ENCODE measurements at regions not wholly inside any gene's neighbourhood (a gene's known extent, or its start where the extent isn't known, plus 50 kb on each side); places are given as distances from the start of the nearest gene placed in this dataset.
"Not testable (repeated sequence)": the region's sequence is repeated elsewhere in the genome, so short reads cannot be mapped to it uniquely, and the experiment has no call there.

DNA sequence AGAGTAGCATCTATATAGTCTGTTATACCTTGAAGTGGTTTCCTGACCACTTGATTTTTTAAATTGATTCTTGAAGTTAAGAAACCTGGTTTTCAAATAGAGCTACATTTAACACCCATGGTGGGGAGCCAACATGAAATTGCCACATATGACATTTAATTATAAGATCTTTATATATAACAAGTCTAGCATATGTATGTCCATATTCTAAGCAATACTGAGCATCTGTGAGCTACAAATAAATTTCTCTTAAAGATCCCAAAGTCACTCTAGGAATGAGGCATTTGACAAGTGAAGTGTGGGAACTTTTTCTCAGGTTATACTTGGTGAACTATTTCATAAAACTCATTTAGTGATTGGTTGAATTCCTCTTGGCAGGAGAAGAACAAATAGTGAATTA is 132.5 kb downstream of the RPL10L start:
- Mint-ChIP-seq H3K27me3 (ENCODE audit: low read depth in 3 of 3) (no peaks in the 10 kb centered on the region), H3K27ac (no peak overlapping the region), H3K9me3 (no peaks in the 10 kb centered on the region), H3K4me3 (no peak overlapping the region), H3K36me3 (no peaks in the 10 kb centered on the region), H3K4me1 (no peaks in the 10 kb centered on the region)
- TF ChIP-seq, protein P1, sequence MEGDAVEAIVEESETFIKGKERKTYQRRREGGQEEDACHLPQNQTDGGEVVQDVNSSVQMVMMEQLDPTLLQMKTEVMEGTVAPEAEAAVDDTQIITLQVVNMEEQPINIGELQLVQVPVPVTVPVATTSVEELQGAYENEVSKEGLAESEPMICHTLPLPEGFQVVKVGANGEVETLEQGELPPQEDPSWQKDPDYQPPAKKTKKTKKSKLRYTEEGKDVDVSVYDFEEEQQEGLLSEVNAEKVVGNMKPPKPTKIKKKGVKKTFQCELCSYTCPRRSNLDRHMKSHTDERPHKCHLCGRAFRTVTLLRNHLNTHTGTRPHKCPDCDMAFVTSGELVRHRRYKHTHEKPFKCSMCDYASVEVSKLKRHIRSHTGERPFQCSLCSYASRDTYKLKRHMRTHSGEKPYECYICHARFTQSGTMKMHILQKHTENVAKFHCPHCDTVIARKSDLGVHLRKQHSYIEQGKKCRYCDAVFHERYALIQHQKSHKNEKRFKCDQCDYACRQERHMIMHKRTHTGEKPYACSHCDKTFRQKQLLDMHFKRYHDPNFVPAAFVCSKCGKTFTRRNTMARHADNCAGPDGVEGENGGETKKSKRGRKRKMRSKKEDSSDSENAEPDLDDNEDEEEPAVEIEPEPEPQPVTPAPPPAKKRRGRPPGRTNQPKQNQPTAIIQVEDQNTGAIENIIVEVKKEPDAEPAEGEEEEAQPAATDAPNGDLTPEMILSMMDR (IDR thresholded peaks at IDR 0.05): no peak
- no peaks in the 10 kb centered on the region for H3K27me3 ChIP-seq (ENCODE audit: control insufficient read depth in 2 of 2, insufficient read depth in 2 of 2, low read length in 2 of 2)
- no peak for DNase-seq
- H3K79me2 ChIP-seq (ENCODE audit: insufficient read depth, low read length): no peaks in the 10 kb centered on the region
- no peaks in the 10 kb centered on the region for H3K36me3 ChIP-seq (replicated peaks in 1 of 2; ENCODE audit: control insufficient read depth in 1 of 2, insufficient read depth in 2 of 2, low read length in 2 of 2)
- H3K27ac ChIP-seq (ENCODE audit: low read depth in 1 of 2, low read length in 2 of 2): no peak overlapping the region
- no peak overlapping the region for H3K4me2 ChIP-seq (replicated peaks; ENCODE audit: extremely low read depth, low read length, poor library complexity, severe bottlenecking)
- no peaks in the 10 kb centered on the region for H3K9me3 ChIP-seq (replicated peaks in 1 of 2; ENCODE audit: control insufficient read depth in 1 of 2, insufficient read depth in 1 of 2, low read length in 2 of 2)
- H2AFZ ChIP-seq (ENCODE audit: insufficient read depth, low read depth, low read length, poor library complexity, severe bottlenecking): no peak overlapping the region
- intact Hi-C loops (cut with micrococcal nuclease): no loop called here
- H3K4me1 ChIP-seq (ENCODE audit: control insufficient read depth in 1 of 2, insufficient read depth in 2 of 2, low read length in 2 of 2): no peaks in the 10 kb centered on the region
- H4K20me1 ChIP-seq (ENCODE audit: insufficient read depth, low read length): no peaks in the 10 kb centered on the region
- H3K4me3 ChIP-seq (replicated peaks in 1 of 3; ENCODE audit: low read depth in 2 of 3, low read length in 3 of 3): no peak overlapping the region
- H3K9ac ChIP-seq (ENCODE audit: insufficient read depth, low read length, poor library complexity, severe bottlenecking): no peak overlapping the region

DNA sequence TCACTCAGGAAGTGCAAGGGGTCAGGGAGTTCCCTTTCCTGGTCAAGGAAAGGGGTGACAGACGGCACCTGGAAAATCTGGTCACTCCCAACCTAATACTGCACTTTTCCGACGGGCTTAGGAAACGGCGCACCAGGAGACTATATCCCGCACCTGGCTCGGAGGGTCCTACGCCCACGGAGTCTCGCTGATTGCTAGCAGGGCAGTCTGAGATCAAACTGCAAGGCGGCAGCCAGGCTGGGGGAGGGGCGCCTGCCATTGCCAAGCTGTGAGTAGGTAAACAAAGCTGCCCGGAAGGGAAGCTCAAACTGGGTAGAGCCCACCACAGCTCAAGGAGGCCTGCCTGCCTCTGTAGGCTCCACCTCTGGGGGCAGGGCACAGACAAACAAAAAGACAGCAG is 142.8 kb downstream of the RPL10L start:
- intact Hi-C loops (cut with micrococcal nuclease); H3K27me3 ChIP-seq (ENCODE audit: control insufficient read depth in 2 of 2, insufficient read depth in 2 of 2, low read length in 2 of 2); H3K36me3 ChIP-seq (replicated peaks in 1 of 2; ENCODE audit: control insufficient read depth in 1 of 2, insufficient read depth in 2 of 2, low read length in 2 of 2); H3K27me3 Mint-ChIP-seq (ENCODE audit: low read depth in 3 of 3); H3K27ac Mint-ChIP-seq; H3K9me3 ChIP-seq (replicated peaks in 1 of 2; ENCODE audit: control insufficient read depth in 1 of 2, insufficient read depth in 1 of 2, low read length in 2 of 2); H3K4me1 Mint-ChIP-seq; DNase-seq; H3K9ac ChIP-seq (ENCODE audit: insufficient read depth, low read length, poor library complexity, severe bottlenecking); H3K36me3 Mint-ChIP-seq; H3K79me2 ChIP-seq (ENCODE audit: insufficient read depth, low read length); H3K4me1 ChIP-seq (ENCODE audit: control insufficient read depth in 1 of 2, insufficient read depth in 2 of 2, low read length in 2 of 2); H3K4me3 Mint-ChIP-seq; H4K20me1 ChIP-seq (ENCODE audit: insufficient read depth, low read length); H3K4me2 ChIP-seq (replicated peaks; ENCODE audit: extremely low read depth, low read length, poor library complexity, severe bottlenecking); H3K27ac ChIP-seq (ENCODE audit: low read depth in 1 of 2, low read length in 2 of 2); H2AFZ ChIP-seq (ENCODE audit: insufficient read depth, low read depth, low read length, poor library complexity, severe bottlenecking); H3K4me3 ChIP-seq (replicated peaks in 1 of 3; ENCODE audit: low read depth in 2 of 3, low read length in 3 of 3): not testable (repeated sequence)
- whole genome bisulfite sequencing (ENCODE audit: insufficient coverage): 83% methylated on average over 9 of the region's 13 CpGs
- H3K9me3 Mint-ChIP-seq: peaks cover 3 to 11% (median 5%) of the 10 kb centered on the region in 7 donors
